ENCODE measurements at regions not wholly inside any gene's neighbourhood (a gene's known extent, or its start where the extent isn't known, plus 50 kb on each side); places are given as distances from the start of the nearest gene placed in this dataset.

DNA sequence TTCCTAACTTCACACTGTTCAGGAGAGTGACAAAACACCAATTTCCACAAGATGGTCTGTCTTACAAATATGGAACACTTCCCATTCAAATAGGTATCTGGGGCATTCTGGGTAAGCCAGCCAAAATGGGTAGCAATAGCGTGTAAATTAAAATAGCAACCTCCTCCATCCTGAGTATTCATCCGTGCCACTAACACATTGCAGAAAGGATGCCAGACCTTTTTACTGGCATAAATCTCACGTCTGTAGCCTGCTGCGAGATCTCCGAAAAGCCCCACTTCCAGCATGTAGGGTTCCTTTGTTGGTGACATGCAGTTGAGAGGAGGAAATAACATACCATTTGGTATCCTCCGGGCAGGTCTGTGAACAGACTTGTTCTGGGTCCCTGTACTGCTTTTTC, 52.7 kb upstream of the RAI2 start:
- H3K4me3 ChIP-seq (ENCODE audit: low read depth, low read length): no peak overlapping the region
- TF ChIP-seq, protein P1, sequence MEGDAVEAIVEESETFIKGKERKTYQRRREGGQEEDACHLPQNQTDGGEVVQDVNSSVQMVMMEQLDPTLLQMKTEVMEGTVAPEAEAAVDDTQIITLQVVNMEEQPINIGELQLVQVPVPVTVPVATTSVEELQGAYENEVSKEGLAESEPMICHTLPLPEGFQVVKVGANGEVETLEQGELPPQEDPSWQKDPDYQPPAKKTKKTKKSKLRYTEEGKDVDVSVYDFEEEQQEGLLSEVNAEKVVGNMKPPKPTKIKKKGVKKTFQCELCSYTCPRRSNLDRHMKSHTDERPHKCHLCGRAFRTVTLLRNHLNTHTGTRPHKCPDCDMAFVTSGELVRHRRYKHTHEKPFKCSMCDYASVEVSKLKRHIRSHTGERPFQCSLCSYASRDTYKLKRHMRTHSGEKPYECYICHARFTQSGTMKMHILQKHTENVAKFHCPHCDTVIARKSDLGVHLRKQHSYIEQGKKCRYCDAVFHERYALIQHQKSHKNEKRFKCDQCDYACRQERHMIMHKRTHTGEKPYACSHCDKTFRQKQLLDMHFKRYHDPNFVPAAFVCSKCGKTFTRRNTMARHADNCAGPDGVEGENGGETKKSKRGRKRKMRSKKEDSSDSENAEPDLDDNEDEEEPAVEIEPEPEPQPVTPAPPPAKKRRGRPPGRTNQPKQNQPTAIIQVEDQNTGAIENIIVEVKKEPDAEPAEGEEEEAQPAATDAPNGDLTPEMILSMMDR (IDR thresholded peaks at IDR 0.05; ENCODE audit: borderline replicate concordance, insufficient read depth, low read depth, low read length): no peak

All from GM12875 (cell line).